ENCODE measurements at regions not wholly inside any gene's neighbourhood (a gene's known extent, or its start where the extent isn't known, plus 50 kb on each side); places are given as distances from the start of the nearest gene placed in this dataset.

DNA sequence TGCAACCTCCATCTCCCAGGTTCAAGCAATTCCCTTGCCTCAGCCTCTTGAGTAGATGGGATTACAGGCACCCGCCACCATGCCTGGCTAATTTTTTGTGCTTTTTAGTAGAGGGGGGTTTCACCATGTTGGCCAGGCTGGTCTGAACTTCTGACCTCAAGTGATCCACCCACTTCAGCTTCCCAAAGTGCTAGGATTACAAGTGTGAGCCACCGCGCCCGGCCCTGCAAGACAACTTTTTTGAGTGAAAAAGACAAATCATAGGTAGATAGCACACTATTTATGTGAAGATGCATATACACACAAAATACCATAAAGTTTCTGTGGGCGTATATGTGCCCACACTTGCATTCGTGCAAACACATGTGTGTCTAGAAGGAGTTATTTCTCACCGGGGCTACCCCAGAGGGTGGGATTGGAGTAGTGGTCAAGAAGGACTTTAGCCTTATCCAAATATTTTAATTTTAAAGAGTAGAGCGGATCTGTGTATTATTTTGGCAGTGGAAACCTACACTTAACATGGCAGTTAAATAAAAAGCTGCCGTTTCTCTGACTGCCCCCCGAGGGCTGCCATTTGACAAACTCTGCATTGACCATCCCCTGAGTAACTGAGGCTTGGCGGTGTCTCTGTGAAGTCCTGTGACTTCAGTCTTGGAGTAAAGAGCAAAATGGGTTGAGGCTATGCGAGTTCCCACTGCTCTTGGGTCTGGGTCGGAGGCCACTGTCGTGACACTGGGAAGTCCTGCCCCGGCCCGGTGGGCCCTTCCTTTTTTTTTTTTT, 93.4 kb upstream of the PTCH1 start:
- no peak for TF ChIP-seq POLR2A (IDR thresholded peaks at IDR 0.05)
- TF ChIP-seq, protein P1, sequence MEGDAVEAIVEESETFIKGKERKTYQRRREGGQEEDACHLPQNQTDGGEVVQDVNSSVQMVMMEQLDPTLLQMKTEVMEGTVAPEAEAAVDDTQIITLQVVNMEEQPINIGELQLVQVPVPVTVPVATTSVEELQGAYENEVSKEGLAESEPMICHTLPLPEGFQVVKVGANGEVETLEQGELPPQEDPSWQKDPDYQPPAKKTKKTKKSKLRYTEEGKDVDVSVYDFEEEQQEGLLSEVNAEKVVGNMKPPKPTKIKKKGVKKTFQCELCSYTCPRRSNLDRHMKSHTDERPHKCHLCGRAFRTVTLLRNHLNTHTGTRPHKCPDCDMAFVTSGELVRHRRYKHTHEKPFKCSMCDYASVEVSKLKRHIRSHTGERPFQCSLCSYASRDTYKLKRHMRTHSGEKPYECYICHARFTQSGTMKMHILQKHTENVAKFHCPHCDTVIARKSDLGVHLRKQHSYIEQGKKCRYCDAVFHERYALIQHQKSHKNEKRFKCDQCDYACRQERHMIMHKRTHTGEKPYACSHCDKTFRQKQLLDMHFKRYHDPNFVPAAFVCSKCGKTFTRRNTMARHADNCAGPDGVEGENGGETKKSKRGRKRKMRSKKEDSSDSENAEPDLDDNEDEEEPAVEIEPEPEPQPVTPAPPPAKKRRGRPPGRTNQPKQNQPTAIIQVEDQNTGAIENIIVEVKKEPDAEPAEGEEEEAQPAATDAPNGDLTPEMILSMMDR (IDR thresholded peaks at IDR 0.05): no peak

Data from right lobe of liver (tissue), 4 donors.